ENCODE measurements at regions not wholly inside any gene's neighbourhood (a gene's known extent, or its start where the extent isn't known, plus 50 kb on each side); places are given as distances from the start of the nearest gene placed in this dataset.

GRCh38 chr10:108409306-108409705 is 1244.8 kb upstream of the SORCS1 start:
- H3K4me1 ChIP-seq (ENCODE audit: control insufficient read depth, insufficient read depth, low read length, unreplicated experiment): no peaks in the 10 kb centered on the region
- H3K36me3 ChIP-seq (ENCODE audit: insufficient read depth, low read length): no peaks in the 10 kb centered on the region
- no peak overlapping the region for H2AFZ ChIP-seq (ENCODE audit: low read length, unreplicated experiment)

GRCh38 chr10:108404155-108404554 is 1239.6 kb upstream of the SORCS1 start:
- Histone ChIP-seq H3K36me3 (ENCODE audit: insufficient read depth, low read length) (no peaks in the 10 kb centered on the region), H3K27me3 (ENCODE audit: insufficient read depth, low read length) (no peaks in the 10 kb centered on the region), H3K79me2 (ENCODE audit: control insufficient read depth, insufficient read depth, low read length, unreplicated experiment) (no peaks in the 10 kb centered on the region), H2AFZ (ENCODE audit: low read length, unreplicated experiment) (no peak overlapping the region), H3K4me3 (ENCODE audit: low read depth, low read length) (no peak overlapping the region), H3K27ac (ENCODE audit: low read depth, low read length) (no peak overlapping the region), H3K4me1 (ENCODE audit: control insufficient read depth, insufficient read depth, low read length, unreplicated experiment) (no peaks in the 10 kb centered on the region)

More at GRCh38 chr10:108409306-108409705, 1244.8 kb upstream of the SORCS1 start:
- Histone ChIP-seq H3K27me3 (ENCODE audit: insufficient read depth, low read length) (no peaks in the 10 kb centered on the region), H3K79me2 (ENCODE audit: control insufficient read depth, insufficient read depth, low read length, unreplicated experiment) (no peaks in the 10 kb centered on the region), H3K27ac (ENCODE audit: low read depth, low read length) (no peak overlapping the region), H3K4me3 (ENCODE audit: low read depth, low read length) (no peak overlapping the region)

GRCh38 chr10:108399465-108399864 is 1235.0 kb upstream of the SORCS1 start:
- Histone ChIP-seq H3K79me2 (ENCODE audit: control insufficient read depth, insufficient read depth, low read length, unreplicated experiment) (no peaks in the 10 kb centered on the region), H2AFZ (ENCODE audit: low read length, unreplicated experiment) (no peak overlapping the region), H3K4me3 (ENCODE audit: low read depth, low read length) (no peak overlapping the region), H3K36me3 (ENCODE audit: insufficient read depth, low read length) (no peaks in the 10 kb centered on the region), H3K27ac (ENCODE audit: low read depth, low read length) (no peak overlapping the region), H3K4me1 (ENCODE audit: control insufficient read depth, insufficient read depth, low read length, unreplicated experiment) (no peaks in the 10 kb centered on the region), H3K27me3 (ENCODE audit: insufficient read depth, low read length) (no peaks in the 10 kb centered on the region)

- Histone ChIP-seq H3K36me3 (ENCODE audit: insufficient read depth, low read length) (no peaks in the 10 kb centered on the region), H2AFZ (ENCODE audit: low read length, unreplicated experiment) (no peak overlapping the region), H3K4me1 (ENCODE audit: control insufficient read depth, insufficient read depth, low read length, unreplicated experiment) (peaks cover 4% of the 10 kb centered on the region), H3K27ac (ENCODE audit: low read depth, low read length) (no peak overlapping the region), H3K27me3 (ENCODE audit: insufficient read depth, low read length) (no peaks in the 10 kb centered on the region), H3K79me2 (ENCODE audit: control insufficient read depth, insufficient read depth, low read length, unreplicated experiment) (no peaks in the 10 kb centered on the region), H3K4me3 (ENCODE audit: low read depth, low read length) (no peak overlapping the region)
Observed at GRCh38 chr10:108393089-108393488, 1228.6 kb upstream of the SORCS1 start.

- Histone ChIP-seq H2AFZ (ENCODE audit: low read length, unreplicated experiment) (no peak overlapping the region), H3K27ac (ENCODE audit: low read depth, low read length) (no peak overlapping the region), H3K4me1 (ENCODE audit: control insufficient read depth, insufficient read depth, low read length, unreplicated experiment) (peaks cover 4% of the 10 kb centered on the region), H3K27me3 (ENCODE audit: insufficient read depth, low read length) (no peaks in the 10 kb centered on the region), H3K4me3 (ENCODE audit: low read depth, low read length) (no peak overlapping the region), H3K79me2 (ENCODE audit: control insufficient read depth, insufficient read depth, low read length, unreplicated experiment) (no peaks in the 10 kb centered on the region), H3K36me3 (ENCODE audit: insufficient read depth, low read length) (no peaks in the 10 kb centered on the region)
Observed at GRCh38 chr10:108392286-108392685, 1227.8 kb upstream of the SORCS1 start.

GRCh38 chr10:108388706-108389105 is 1224.2 kb upstream of the SORCS1 start:
- Histone ChIP-seq H3K79me2 (ENCODE audit: control insufficient read depth, insufficient read depth, low read length, unreplicated experiment) (no peaks in the 10 kb centered on the region), H3K27me3 (ENCODE audit: insufficient read depth, low read length) (no peaks in the 10 kb centered on the region), H3K36me3 (ENCODE audit: insufficient read depth, low read length) (no peaks in the 10 kb centered on the region), H3K27ac (ENCODE audit: low read depth, low read length) (no peak overlapping the region), H3K4me1 (ENCODE audit: control insufficient read depth, insufficient read depth, low read length, unreplicated experiment) (peaks cover 4% of the 10 kb centered on the region), H3K4me3 (ENCODE audit: low read depth, low read length) (no peak overlapping the region), H2AFZ (ENCODE audit: low read length, unreplicated experiment) (no peak overlapping the region)

GRCh38 chr10:108385963-108386362 is 1221.5 kb upstream of the SORCS1 start:
- H3K4me3 ChIP-seq (ENCODE audit: low read depth, low read length): peak overlapping the region; percentile 21; the same call in 1 of the 2 replicates
- no peaks in the 10 kb centered on the region for H3K27me3 ChIP-seq (ENCODE audit: insufficient read depth, low read length)
- H3K79me2 ChIP-seq (ENCODE audit: control insufficient read depth, insufficient read depth, low read length, unreplicated experiment): no peaks in the 10 kb centered on the region
- H2AFZ ChIP-seq (ENCODE audit: low read length, unreplicated experiment): no peak overlapping the region
- no peak overlapping the region for H3K27ac ChIP-seq (ENCODE audit: low read depth, low read length)
- no peaks in the 10 kb centered on the region for H3K4me1 ChIP-seq (ENCODE audit: control insufficient read depth, insufficient read depth, low read length, unreplicated experiment)
- no peaks in the 10 kb centered on the region for H3K36me3 ChIP-seq (ENCODE audit: insufficient read depth, low read length)

- H3K27ac ChIP-seq (ENCODE audit: low read depth, low read length): no peak overlapping the region
- H2AFZ ChIP-seq (ENCODE audit: low read length, unreplicated experiment): no peak overlapping the region
- H3K79me2 ChIP-seq (ENCODE audit: control insufficient read depth, insufficient read depth, low read length, unreplicated experiment): no peaks in the 10 kb centered on the region
- no peaks in the 10 kb centered on the region for H3K36me3 ChIP-seq (ENCODE audit: insufficient read depth, low read length)
- H3K4me3 ChIP-seq (ENCODE audit: low read depth, low read length): no peak overlapping the region
- no peaks in the 10 kb centered on the region for H3K4me1 ChIP-seq (ENCODE audit: control insufficient read depth, insufficient read depth, low read length, unreplicated experiment)
- no peaks in the 10 kb centered on the region for H3K27me3 ChIP-seq (ENCODE audit: insufficient read depth, low read length)
Observed at GRCh38 chr10:108384378-108384777, 1219.9 kb upstream of the SORCS1 start.

- no peaks in the 10 kb centered on the region for H3K36me3 ChIP-seq (ENCODE audit: insufficient read depth, low read length)
- H3K27ac ChIP-seq (ENCODE audit: low read depth, low read length): no peak overlapping the region
- H2AFZ ChIP-seq (ENCODE audit: low read length, unreplicated experiment): no peak overlapping the region
- no peaks in the 10 kb centered on the region for H3K4me1 ChIP-seq (ENCODE audit: control insufficient read depth, insufficient read depth, low read length, unreplicated experiment)
- no peaks in the 10 kb centered on the region for H3K79me2 ChIP-seq (ENCODE audit: control insufficient read depth, insufficient read depth, low read length, unreplicated experiment)
- H3K27me3 ChIP-seq (ENCODE audit: insufficient read depth, low read length): no peaks in the 10 kb centered on the region
- H3K4me3 ChIP-seq (ENCODE audit: low read depth, low read length): no peak overlapping the region
Observed at GRCh38 chr10:108378779-108379178, 1214.3 kb upstream of the SORCS1 start.

- Histone ChIP-seq H3K36me3 (ENCODE audit: insufficient read depth, low read length) (no peaks in the 10 kb centered on the region), H3K4me3 (ENCODE audit: low read depth, low read length) (no peak overlapping the region), H3K27ac (ENCODE audit: low read depth, low read length) (no peak overlapping the region), H3K27me3 (ENCODE audit: insufficient read depth, low read length) (no peaks in the 10 kb centered on the region), H2AFZ (ENCODE audit: low read length, unreplicated experiment) (no peak overlapping the region), H3K4me1 (ENCODE audit: control insufficient read depth, insufficient read depth, low read length, unreplicated experiment) (no peaks in the 10 kb centered on the region), H3K79me2 (ENCODE audit: control insufficient read depth, insufficient read depth, low read length, unreplicated experiment) (no peaks in the 10 kb centered on the region)
Observed at GRCh38 chr10:108375691-108376090, 1211.2 kb upstream of the SORCS1 start.

- no peaks in the 10 kb centered on the region for H3K4me1 ChIP-seq (ENCODE audit: control insufficient read depth, insufficient read depth, low read length, unreplicated experiment)
- no peaks in the 10 kb centered on the region for H3K27me3 ChIP-seq (ENCODE audit: insufficient read depth, low read length)
- H3K27ac ChIP-seq (ENCODE audit: low read depth, low read length): no peak overlapping the region
- H3K79me2 ChIP-seq (ENCODE audit: control insufficient read depth, insufficient read depth, low read length, unreplicated experiment): no peaks in the 10 kb centered on the region
- H3K4me3 ChIP-seq (ENCODE audit: low read depth, low read length): no peak overlapping the region
- no peaks in the 10 kb centered on the region for H3K36me3 ChIP-seq (ENCODE audit: insufficient read depth, low read length)
- no peak overlapping the region for H2AFZ ChIP-seq (ENCODE audit: low read length, unreplicated experiment)
Observed at GRCh38 chr10:108374991-108375390, 1210.5 kb upstream of the SORCS1 start.
